Esophagus squamous epithelium (tissue), 5 donors: ENCODE measurements at regions not wholly inside any gene's neighbourhood (a gene's known extent, or its start where the extent isn't known, plus 50 kb on each side); places are given as distances from the start of the nearest gene placed in this dataset.

ENCODE experiments used
- DNase-seq: peaks from one replicate; lab custom pipeline; 2025; lab: John Stamatoyannopoulos, UW
- H3K27ac ChIP-seq, 4 donors: fragments of 200-600 bp; sonication (generic); one replicate each; pipeline ENCODE4 v1.5.1; 2016 to 2019; ENCODE audit warnings: mild to moderate bottlenecking in 1 of 4
- H3K27me3 ChIP-seq, 4 donors: fragments of 200-600 bp; sonication (generic); 1 replicate in 3 of 4; 2 replicates in 1 of 4; pipeline versions ENCODE4 v1.5.1 to v1.6.0; 2017 to 2021; ENCODE audit warnings: antibody characterized with exemption in 1 of 4
- H3K36me3 ChIP-seq, 3 donors: fragments of 200-600 bp; sonication (generic); one replicate each; pipeline ENCODE4 v1.5.1; 2016 to 2019
- H3K4me1 ChIP-seq, 3 donors: fragments of 200-600 bp; sonication (generic); one replicate each; pipeline ENCODE4 v1.5.1; 2017 to 2019
- H3K4me3 ChIP-seq, 4 donors: fragments of 200-600 bp; sonication (generic); 1 replicate in 3 of 4; 2 replicates in 1 of 4; pipeline ENCODE4 v1.5.1; 2016 to 2019; ENCODE audit warnings: mild to moderate bottlenecking in 2 of 4, moderate library complexity in 1 of 4
- H3K9me3 ChIP-seq, 3 donors: fragments of 200-600 bp; sonication (generic); one replicate each; pipeline ENCODE4 v1.5.1; 2016 to 2019
- POLR2A ChIP-seq, 4 donors: fragments of 450-650 bp; IDR thresholded peaks; one replicate each; pipeline ENCODE4 v1.6.1; 2017; ENCODE audit warnings: antibody characterized with exemption in 4 of 4, mild to moderate bottlenecking in 4 of 4, moderate library complexity in 3 of 4
- WGBS, 2 donors: methylation state at CpG; one replicate each; pipeline ENCODE4 v1.1.5; 2018; 5-methylcytosine and 5-hydroxymethylcytosine counted together
- intact Hi-C: fragments of 100-400 bp; cut with DNase I; formaldehyde crosslinking; loops from one replicate; pipeline ENCODE4 v1.15.0; 2022
- TF ChIP-seq, protein P1 (sequence below), 6 experiments: fragments of 450-650 bp in 4 of 6; fragments of 200-600 bp in 2 of 6; sonication (generic) in 2 of 6; IDR thresholded peaks; one replicate each; pipeline ENCODE4 v1.5.1; 2016 to 2019; ENCODE audit warnings: antibody characterized with exemption in 6 of 6, mild to moderate bottlenecking in 4 of 6, moderate library complexity in 4 of 6
- donor health status: DM: yes; HTN: yes; CAD: no.

DNA sequence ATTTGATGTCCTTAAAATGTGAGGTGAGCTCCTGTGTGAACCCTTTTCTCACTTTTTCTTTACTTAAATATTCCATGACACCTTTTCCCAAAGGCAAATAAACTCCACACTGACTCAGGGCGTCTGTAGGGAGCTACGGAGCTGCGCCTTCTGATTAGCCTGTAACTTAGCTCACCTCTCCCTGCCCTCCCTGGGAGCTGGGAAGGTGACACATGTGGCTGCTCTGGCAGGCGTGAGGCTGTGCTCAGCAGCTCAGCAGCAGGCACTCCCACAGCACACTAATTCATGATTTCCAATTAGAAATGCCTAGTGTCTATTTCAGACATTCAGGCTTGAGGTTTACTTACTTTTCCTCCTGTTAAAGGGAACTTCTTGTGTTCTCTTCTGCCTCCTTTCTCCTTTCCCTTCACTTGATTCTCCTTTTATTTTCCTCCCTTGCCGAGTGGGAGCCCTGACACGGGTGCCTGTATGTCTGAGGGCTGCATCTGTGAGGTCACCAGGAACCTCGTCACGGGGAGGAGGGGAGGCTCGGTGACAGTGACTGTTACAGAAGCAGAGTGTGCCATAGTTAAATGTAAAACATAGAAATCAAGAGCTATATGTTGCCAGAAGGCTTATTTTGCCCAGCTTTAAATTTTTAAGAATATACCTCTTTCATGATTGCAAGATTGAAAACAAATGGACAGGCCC is 437.1 kb downstream of the DCDC2C start:
- H3K27ac ChIP-seq = no peak overlapping the region
- intact Hi-C loops = no loop called here

DNA sequence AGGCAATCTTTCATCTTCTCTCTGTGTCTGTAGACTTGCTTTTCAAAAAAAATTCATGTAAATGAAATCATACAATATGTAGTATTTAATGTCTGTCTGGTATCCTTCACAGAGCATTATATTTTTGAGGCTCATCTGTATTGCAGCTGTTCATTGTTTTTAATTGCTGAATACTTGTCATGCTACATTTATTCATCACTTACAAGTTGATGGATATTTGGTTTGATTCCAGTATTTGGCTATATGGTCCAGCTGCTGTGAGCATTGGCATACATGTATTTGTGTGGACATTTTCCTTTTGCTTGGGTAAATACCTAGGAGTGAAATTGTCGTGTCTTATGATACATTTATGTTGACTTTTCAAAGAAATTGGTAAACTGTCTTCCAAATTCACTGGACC is 441.4 kb downstream of the DCDC2C start:
- H3K36me3 ChIP-seq = no peaks in the 10 kb centered on the region
- intact Hi-C loops = no loop called here
- TF ChIP-seq POLR2A (IDR thresholded peaks at IDR 0.05) = no peak
- TF ChIP-seq, protein P1, sequence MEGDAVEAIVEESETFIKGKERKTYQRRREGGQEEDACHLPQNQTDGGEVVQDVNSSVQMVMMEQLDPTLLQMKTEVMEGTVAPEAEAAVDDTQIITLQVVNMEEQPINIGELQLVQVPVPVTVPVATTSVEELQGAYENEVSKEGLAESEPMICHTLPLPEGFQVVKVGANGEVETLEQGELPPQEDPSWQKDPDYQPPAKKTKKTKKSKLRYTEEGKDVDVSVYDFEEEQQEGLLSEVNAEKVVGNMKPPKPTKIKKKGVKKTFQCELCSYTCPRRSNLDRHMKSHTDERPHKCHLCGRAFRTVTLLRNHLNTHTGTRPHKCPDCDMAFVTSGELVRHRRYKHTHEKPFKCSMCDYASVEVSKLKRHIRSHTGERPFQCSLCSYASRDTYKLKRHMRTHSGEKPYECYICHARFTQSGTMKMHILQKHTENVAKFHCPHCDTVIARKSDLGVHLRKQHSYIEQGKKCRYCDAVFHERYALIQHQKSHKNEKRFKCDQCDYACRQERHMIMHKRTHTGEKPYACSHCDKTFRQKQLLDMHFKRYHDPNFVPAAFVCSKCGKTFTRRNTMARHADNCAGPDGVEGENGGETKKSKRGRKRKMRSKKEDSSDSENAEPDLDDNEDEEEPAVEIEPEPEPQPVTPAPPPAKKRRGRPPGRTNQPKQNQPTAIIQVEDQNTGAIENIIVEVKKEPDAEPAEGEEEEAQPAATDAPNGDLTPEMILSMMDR (IDR thresholded peaks at IDR 0.05) = no peak
- no peak overlapping the region for H3K4me3 ChIP-seq
- DNase-seq = no peak
- H3K4me1 ChIP-seq = no peaks in the 10 kb centered on the region
- 16 to 33% methylated on average over 1 of the region's 1 CpG for WGBS, 2 donors
- H3K27ac ChIP-seq = no peak overlapping the region
- H3K9me3 ChIP-seq = peaks cover 0 to 5% (median 0%) of the 10 kb centered on the region in 3 donors
- H3K27me3 ChIP-seq = no peaks in the 10 kb centered on the region

More for the DNA sequence above, 437.1 kb downstream of the DCDC2C start:
- H3K4me3 ChIP-seq = no peak overlapping the region
- TF ChIP-seq POLR2A (IDR thresholded peaks at IDR 0.05) = no peak
- TF ChIP-seq, protein P1 (IDR thresholded peaks at IDR 0.05) = no peak
- H3K27me3 ChIP-seq = no peaks in the 10 kb centered on the region
- H3K9me3 ChIP-seq = no peaks in the 10 kb centered on the region
- H3K4me1 ChIP-seq = no peaks in the 10 kb centered on the region
- WGBS, 2 donors = 37 to 45% methylated on average over 9 of the region's 9 CpGs
- no peaks in the 10 kb centered on the region for H3K36me3 ChIP-seq
- DNase-seq = no peak

DNA sequence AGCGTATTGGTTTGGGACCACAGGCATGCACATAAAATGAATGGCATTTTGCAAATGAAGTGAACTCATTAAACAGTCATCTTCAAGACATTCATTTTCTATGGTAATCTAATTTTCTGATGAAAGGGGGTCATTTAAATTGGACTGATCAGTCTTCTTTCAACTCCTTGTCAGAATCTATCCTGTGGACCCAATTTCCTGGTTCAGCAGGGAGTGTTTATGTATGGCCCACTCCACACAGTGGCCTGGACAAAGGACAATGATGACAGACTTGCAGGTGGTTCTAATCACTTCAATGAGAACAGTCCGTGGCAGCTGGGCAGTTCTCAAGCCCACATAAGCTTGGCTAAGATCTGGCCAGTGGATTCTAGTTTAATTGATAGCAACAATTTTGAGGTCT is 448.1 kb downstream of the DCDC2C start:
- DNase-seq = no peak
- intact Hi-C loops = no loop called here
- Histone ChIP-seq H3K27me3 (no peaks in the 10 kb centered on the region), H3K4me1 (no peaks in the 10 kb centered on the region), H3K36me3 (no peaks in the 10 kb centered on the region), H3K27ac (no peak overlapping the region), H3K4me3 (no peak overlapping the region), H3K9me3 (peaks cover 0 to 15% (median 0%) of the 10 kb centered on the region in 3 donors)
- no peak for TF ChIP-seq POLR2A (IDR thresholded peaks at IDR 0.05)
- TF ChIP-seq, protein P1 (IDR thresholded peaks at IDR 0.05) = no peak
- 60 to 62% methylated on average over 2 of the region's 2 CpGs for WGBS, 2 donors

DNA sequence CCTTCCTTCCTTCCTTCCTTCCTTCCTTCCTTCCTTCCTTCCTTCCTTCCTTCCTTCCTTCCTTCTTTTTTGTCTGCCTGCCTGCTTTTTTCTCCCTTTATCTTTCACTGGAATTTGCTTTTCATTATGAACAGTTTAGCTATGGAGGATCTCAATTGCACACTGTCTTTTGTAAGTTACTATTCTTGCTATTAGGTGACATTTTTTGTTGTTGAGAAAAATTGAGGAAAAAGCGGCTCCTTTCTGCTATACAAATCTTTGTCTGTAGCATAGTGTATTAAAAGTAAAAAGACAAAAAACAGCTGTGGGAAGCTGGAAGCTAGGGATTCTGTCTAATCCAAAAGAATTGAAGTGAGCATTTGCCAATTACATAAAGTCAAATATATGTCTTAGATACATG is 448.7 kb downstream of the DCDC2C start:
- Histone ChIP-seq H3K27me3 (no peaks in the 10 kb centered on the region), H3K4me1 (no peaks in the 10 kb centered on the region), H3K27ac (no peak overlapping the region), H3K36me3 (no peaks in the 10 kb centered on the region), H3K9me3 (peaks cover 0 to 19% (median 0%) of the 10 kb centered on the region in 3 donors), H3K4me3 (no peak overlapping the region)
- DNase-seq = no peak
- WGBS, 2 donors = 62 to 91% methylated on average over 1 of the region's 1 CpG
- TF ChIP-seq POLR2A (IDR thresholded peaks at IDR 0.05) = no peak
- TF ChIP-seq, protein P1 (IDR thresholded peaks at IDR 0.05) = no peak
- intact Hi-C loops = no loop called here

DNA sequence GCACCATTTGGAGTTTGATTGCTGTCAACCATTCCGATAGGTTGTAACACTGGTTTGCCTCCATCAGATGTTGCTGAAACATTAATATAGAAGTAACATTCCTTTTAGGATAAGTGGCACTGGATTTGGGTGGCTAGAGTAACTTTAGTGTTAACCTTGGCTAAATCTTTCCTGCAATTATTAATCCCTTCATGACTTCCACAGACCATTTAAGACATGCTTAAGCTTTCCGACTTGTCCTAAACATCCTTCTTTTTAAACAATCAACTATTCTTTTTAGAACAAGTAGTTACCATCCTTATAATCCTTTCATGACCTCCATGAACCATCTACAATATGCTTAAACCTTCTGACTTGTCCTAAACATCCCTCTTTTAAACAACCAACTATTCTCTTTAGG is 465.5 kb downstream of the DCDC2C start:
- no peak for TF ChIP-seq POLR2A (IDR thresholded peaks at IDR 0.05)
- TF ChIP-seq, protein P1 (IDR thresholded peaks at IDR 0.05) = no peak
- Histone ChIP-seq H3K9me3 (peaks cover 0 to 29% (median 13%) of the 10 kb centered on the region in 3 donors), H3K36me3 (no peaks in the 10 kb centered on the region), H3K4me1 (no peaks in the 10 kb centered on the region), H3K27me3 (no peaks in the 10 kb centered on the region), H3K4me3 (no peak overlapping the region), H3K27ac (no peak overlapping the region)
- WGBS, 2 donors = 83 to 92% methylated on average over 2 of the region's 2 CpGs
- DNase-seq = no peak
- intact Hi-C loops = no loop called here
